ENCODE measurements at regions not wholly inside any gene's neighbourhood (a gene's known extent, or its start where the extent isn't known, plus 50 kb on each side); places are given as distances from the start of the nearest gene placed in this dataset.

DNA sequence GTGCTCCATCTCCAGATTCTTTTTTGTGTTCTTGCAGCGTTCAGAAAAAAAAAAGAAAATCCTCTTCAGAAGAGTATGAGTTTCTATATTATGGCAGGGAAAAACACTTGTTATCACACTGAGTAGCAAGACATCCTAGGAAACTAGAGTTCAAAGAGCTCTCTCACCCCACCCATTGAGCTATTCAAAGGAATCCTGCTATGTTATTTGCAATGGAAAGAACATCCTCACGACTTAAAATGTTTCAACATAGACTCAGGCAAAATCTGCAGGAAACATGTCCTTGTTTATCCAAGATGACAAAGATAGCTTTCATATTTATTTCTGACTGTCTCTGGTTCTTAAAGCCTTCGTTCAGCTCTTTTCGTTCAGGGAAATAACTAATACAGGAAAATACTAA lies 331.6 kb upstream of the ANO5 start:
- Histone ChIP-seq H3K27ac (ENCODE audit: insufficient read depth, low read depth, low read length) (no peak overlapping the region), H3K27me3 (ENCODE audit: control insufficient read depth in 2 of 2, insufficient read depth in 2 of 2, low read length in 2 of 2) (no peaks in the 10 kb centered on the region), H3K4me1 (ENCODE audit: control insufficient read depth, extremely low read depth, insufficient read depth, low read length) (no peaks in the 10 kb centered on the region), H3K9me1 (replicated peaks; ENCODE audit: control insufficient read depth, extremely low read depth, insufficient read depth, low read length) (no peaks in the 10 kb centered on the region), H3K9ac (replicated peaks; ENCODE audit: extremely low read depth, insufficient read depth, low read length) (no peak overlapping the region), H3K9me3 (replicated peaks; ENCODE audit: control insufficient read depth, insufficient read depth, low read length) (peaks cover 2% of the 10 kb centered on the region), H3K4me3 (replicated peaks in 1 of 3; ENCODE audit: insufficient read depth in 1 of 3, low read depth in 1 of 3, low read length in 3 of 3) (no peak overlapping the region), H3K4me2 (ENCODE audit: insufficient read depth, low read length) (no peak overlapping the region), H4K20me1 (replicated peaks; ENCODE audit: control insufficient read depth, extremely low read depth, insufficient read depth, low read length) (no peaks in the 10 kb centered on the region), H3K36me3 (ENCODE audit: control insufficient read depth in 2 of 2, extremely low read depth in 1 of 2, insufficient read depth in 2 of 2, low read length in 2 of 2) (no peaks in the 10 kb centered on the region), H2AFZ (ENCODE audit: low read depth, low read length) (no peak overlapping the region), H3K79me2 (ENCODE audit: control insufficient read depth, insufficient read depth, low read length) (no peaks in the 10 kb centered on the region)
- POLR2A ChIA-PET = no interaction called here
- DNase-seq (ENCODE audit: low read depth, low spot score) = no peak
- BruUV-seq (replicated peaks) = no TSS peak
- CTCF ChIA-PET = no interaction called here
- dilution Hi-C loops (cut with MboI; ENCODE audit: extremely low pct_ligation_motif_present, low sequenced_read_pairs) = no loop called here
- intact Hi-C loops (cut with micrococcal nuclease) = no loop called here
- TF ChIP-seq GATA2 (IDR thresholded peaks at IDR 0.05; ENCODE audit: insufficient read depth, insufficient read length, low read depth, low read length) (no peak), MAX (IDR thresholded peaks at IDR 0.05; ENCODE audit: insufficient read depth, insufficient read length) (no peak), MYC (IDR thresholded peaks at IDR 0.05; ENCODE audit: low read depth, low read length) (no peak), POLR2A (IDR thresholded peaks at IDR 0.05; ENCODE audit: low read depth, low read length) (no peak), JUN (IDR thresholded peaks at IDR 0.05; ENCODE audit: borderline replicate concordance, insufficient read depth, insufficient read length, low read depth) (no peak), FOS (IDR thresholded peaks at IDR 0.05; ENCODE audit: borderline replicate concordance, insufficient read depth, low read length) (no peak)
- TF ChIP-seq, protein P1, sequence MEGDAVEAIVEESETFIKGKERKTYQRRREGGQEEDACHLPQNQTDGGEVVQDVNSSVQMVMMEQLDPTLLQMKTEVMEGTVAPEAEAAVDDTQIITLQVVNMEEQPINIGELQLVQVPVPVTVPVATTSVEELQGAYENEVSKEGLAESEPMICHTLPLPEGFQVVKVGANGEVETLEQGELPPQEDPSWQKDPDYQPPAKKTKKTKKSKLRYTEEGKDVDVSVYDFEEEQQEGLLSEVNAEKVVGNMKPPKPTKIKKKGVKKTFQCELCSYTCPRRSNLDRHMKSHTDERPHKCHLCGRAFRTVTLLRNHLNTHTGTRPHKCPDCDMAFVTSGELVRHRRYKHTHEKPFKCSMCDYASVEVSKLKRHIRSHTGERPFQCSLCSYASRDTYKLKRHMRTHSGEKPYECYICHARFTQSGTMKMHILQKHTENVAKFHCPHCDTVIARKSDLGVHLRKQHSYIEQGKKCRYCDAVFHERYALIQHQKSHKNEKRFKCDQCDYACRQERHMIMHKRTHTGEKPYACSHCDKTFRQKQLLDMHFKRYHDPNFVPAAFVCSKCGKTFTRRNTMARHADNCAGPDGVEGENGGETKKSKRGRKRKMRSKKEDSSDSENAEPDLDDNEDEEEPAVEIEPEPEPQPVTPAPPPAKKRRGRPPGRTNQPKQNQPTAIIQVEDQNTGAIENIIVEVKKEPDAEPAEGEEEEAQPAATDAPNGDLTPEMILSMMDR (IDR thresholded peaks at IDR 0.05; ENCODE audit: extremely low read depth in 1 of 2, insufficient read depth in 1 of 2, low read depth in 1 of 2, low read length in 2 of 2) = no peak
- FAIRE-seq = no peak

DNA sequence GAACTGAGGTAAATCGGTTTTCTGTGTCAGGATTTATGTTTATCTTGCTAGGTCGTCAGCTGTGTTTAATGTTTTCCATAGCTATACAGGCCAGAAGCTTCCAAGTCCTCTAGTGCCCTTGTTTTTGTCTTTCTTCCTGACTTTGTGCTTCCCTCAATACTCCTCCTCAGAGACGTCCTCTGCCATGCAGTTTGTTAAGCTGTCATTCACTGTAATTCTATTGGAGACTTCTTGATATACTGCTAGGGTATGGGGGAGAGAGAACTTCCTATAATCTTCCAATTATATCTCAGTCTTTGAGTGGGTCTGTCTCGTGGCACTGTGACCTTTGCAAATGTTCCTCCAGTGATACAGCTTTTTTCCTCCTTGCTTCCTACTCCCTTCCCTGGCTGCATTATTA lies 327.3 kb upstream of the ANO5 start:
- Histone ChIP-seq H3K79me2 (ENCODE audit: control insufficient read depth, insufficient read depth, low read length) (no peaks in the 10 kb centered on the region), H3K9ac (replicated peaks; ENCODE audit: extremely low read depth, insufficient read depth, low read length) (no peak overlapping the region), H3K9me1 (replicated peaks; ENCODE audit: control insufficient read depth, extremely low read depth, insufficient read depth, low read length) (no peaks in the 10 kb centered on the region), H4K20me1 (replicated peaks; ENCODE audit: control insufficient read depth, extremely low read depth, insufficient read depth, low read length) (no peaks in the 10 kb centered on the region), H3K9me3 (replicated peaks; ENCODE audit: control insufficient read depth, insufficient read depth, low read length) (no peaks in the 10 kb centered on the region), H3K27ac (ENCODE audit: insufficient read depth, low read depth, low read length) (no peak overlapping the region), H2AFZ (ENCODE audit: low read depth, low read length) (no peak overlapping the region), H3K4me2 (ENCODE audit: insufficient read depth, low read length) (no peak overlapping the region), H3K27me3 (ENCODE audit: control insufficient read depth in 2 of 2, insufficient read depth in 2 of 2, low read length in 2 of 2) (no peaks in the 10 kb centered on the region), H3K36me3 (ENCODE audit: control insufficient read depth in 2 of 2, extremely low read depth in 1 of 2, insufficient read depth in 2 of 2, low read length in 2 of 2) (no peaks in the 10 kb centered on the region), H3K4me1 (ENCODE audit: control insufficient read depth, extremely low read depth, insufficient read depth, low read length) (no peaks in the 10 kb centered on the region), H3K4me3 (replicated peaks in 1 of 3; ENCODE audit: insufficient read depth in 1 of 3, low read depth in 1 of 3, low read length in 3 of 3) (no peak overlapping the region)
- ChIA-PET POLR2A (no interaction called here), CTCF (no interaction called here)
- BruUV-seq (replicated peaks) = no TSS peak
- DNase-seq (ENCODE audit: low read depth, low spot score) (no peak), FAIRE-seq (no peak)
- TF ChIP-seq EZH2 (IDR thresholded peaks at IDR 0.05; ENCODE audit: borderline replicate concordance, low read depth, low read length, severe bottlenecking) (no peak), FOS (IDR thresholded peaks at IDR 0.05; ENCODE audit: borderline replicate concordance, insufficient read depth, low read length) (no peak), JUN (IDR thresholded peaks at IDR 0.05; ENCODE audit: borderline replicate concordance, insufficient read depth, insufficient read length, low read depth) (no peak), GATA2 (IDR thresholded peaks at IDR 0.05; ENCODE audit: insufficient read depth, insufficient read length, low read depth, low read length) (no peak), POLR2AphosphoS5 (IDR thresholded peaks at IDR 0.05; ENCODE audit: insufficient read depth, low read depth, low read length) (no peak), MAX (IDR thresholded peaks at IDR 0.05; ENCODE audit: insufficient read depth, insufficient read length) (no peak), MYC (IDR thresholded peaks at IDR 0.05; ENCODE audit: low read depth, low read length) (no peak), POLR2A (IDR thresholded peaks at IDR 0.05; ENCODE audit: low read depth, low read length) (no peak)
- TF ChIP-seq, protein P1 (IDR thresholded peaks at IDR 0.05; ENCODE audit: extremely low read depth in 1 of 2, insufficient read depth in 1 of 2, low read depth in 1 of 2, low read length in 2 of 2) = no peak
- dilution Hi-C loops (cut with MboI; ENCODE audit: extremely low pct_ligation_motif_present, low sequenced_read_pairs) (no loop called here), intact Hi-C loops (cut with micrococcal nuclease) (no loop called here)

Measured in endothelial cell of umbilical vein (primary cell).